ENCODE measurements at regions not wholly inside any gene's neighbourhood (a gene's known extent, or its start where the extent isn't known, plus 50 kb on each side); places are given as distances from the start of the nearest gene placed in this dataset.

DNA sequence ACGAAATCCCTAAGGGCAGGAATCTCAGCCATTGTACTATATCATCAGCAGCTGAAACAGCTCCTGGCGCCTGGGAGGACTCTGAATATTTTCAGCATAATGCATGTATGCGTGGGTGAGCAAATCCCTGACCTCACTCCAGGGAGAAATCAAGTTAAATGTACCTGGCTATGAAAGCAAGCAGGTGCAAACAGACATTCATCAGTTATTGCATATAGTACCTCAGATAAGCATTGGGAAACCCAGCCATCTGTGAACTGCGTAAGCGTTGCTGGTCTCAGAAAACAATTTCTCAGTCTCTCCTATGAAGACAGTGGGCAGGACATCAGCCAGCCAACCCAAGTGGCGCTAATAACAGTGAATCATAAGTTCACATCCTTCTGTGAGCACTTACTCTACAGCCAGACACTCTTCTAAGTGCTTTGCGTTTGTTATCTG, 622.6 kb downstream of the EPM2A start:
- TF ChIP-seq, protein P1, sequence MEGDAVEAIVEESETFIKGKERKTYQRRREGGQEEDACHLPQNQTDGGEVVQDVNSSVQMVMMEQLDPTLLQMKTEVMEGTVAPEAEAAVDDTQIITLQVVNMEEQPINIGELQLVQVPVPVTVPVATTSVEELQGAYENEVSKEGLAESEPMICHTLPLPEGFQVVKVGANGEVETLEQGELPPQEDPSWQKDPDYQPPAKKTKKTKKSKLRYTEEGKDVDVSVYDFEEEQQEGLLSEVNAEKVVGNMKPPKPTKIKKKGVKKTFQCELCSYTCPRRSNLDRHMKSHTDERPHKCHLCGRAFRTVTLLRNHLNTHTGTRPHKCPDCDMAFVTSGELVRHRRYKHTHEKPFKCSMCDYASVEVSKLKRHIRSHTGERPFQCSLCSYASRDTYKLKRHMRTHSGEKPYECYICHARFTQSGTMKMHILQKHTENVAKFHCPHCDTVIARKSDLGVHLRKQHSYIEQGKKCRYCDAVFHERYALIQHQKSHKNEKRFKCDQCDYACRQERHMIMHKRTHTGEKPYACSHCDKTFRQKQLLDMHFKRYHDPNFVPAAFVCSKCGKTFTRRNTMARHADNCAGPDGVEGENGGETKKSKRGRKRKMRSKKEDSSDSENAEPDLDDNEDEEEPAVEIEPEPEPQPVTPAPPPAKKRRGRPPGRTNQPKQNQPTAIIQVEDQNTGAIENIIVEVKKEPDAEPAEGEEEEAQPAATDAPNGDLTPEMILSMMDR (IDR thresholded peaks at IDR 0.05) = no peak
- TF ChIP-seq ZFX (IDR thresholded peaks at IDR 0.05; ENCODE audit: borderline replicate concordance) = no peak

All from 22Rv1 (cell line).